Esophagus muscularis mucosa (tissue), 4 donors: ENCODE measurements at regions not wholly inside any gene's neighbourhood (a gene's known extent, or its start where the extent isn't known, plus 50 kb on each side); places are given as distances from the start of the nearest gene placed in this dataset.

ENCODE experiments used
- DNase-seq: peaks from one replicate; pipeline ENCODE4 v3.0.0-alpha.2; 2017; ENCODE audit errors: extremely low spot score
- H3K27ac ChIP-seq, 4 donors: fragments of 200-600 bp; sonication (generic); replicated peaks in 1 of 4; 1 replicate in 3 of 4; 2 replicates in 1 of 4; pipeline ENCODE4 v1.5.1; 2016 to 2019; ENCODE audit warnings: mild to moderate bottlenecking in 1 of 4
- H3K27me3 ChIP-seq, 4 donors: fragments of 200-600 bp; sonication (generic); one replicate each; pipeline versions ENCODE4 v1.5.1 to v1.6.0; 2016 to 2019
- H3K36me3 ChIP-seq, 4 donors: fragments of 200-600 bp; sonication (generic); one replicate each; pipeline ENCODE4 v1.5.1; 2016 to 2019
- H3K4me1 ChIP-seq, 4 donors: fragments of 200-600 bp; sonication (generic); one replicate each; pipeline ENCODE4 v1.5.1; 2016 to 2019
- H3K4me3 ChIP-seq, 4 donors: fragments of 200-600 bp; sonication (generic); 1 replicate in 2 of 4; 2 replicates in 2 of 4; pipeline ENCODE4 v1.5.1; 2016 to 2019; ENCODE audit warnings: mild to moderate bottlenecking in 4 of 4, moderate library complexity in 1 of 4
- H3K9me3 ChIP-seq, 4 donors: fragments of 200-600 bp; sonication (generic); 1 replicate in 3 of 4; 2 replicates in 1 of 4; pipeline ENCODE4 v1.5.1; 2016 to 2019
- CTCF ChIP-seq, 3 experiments: fragments of 200-600 bp in 2 of 3; fragments of 450-650 bp in 1 of 3; sonication (generic) in 2 of 3; IDR thresholded peaks; one replicate each; pipeline ENCODE4 v1.5.1; 2017 to 2019; ENCODE audit warnings: antibody characterized with exemption in 3 of 3, mild to moderate bottlenecking in 2 of 3, moderate library complexity in 1 of 3
- EP300 ChIP-seq: sonication (generic); formaldehyde crosslinking; IDR thresholded peaks from one replicate; pipeline ENCODE4 v1.6.1; 2017; ENCODE audit warnings: antibody characterized with exemption
- POLR2A ChIP-seq: fragments of 450-650 bp; IDR thresholded peaks from one replicate; pipeline ENCODE4 v1.6.1; 2017; ENCODE audit warnings: antibody characterized with exemption, moderate library complexity, mild to moderate bottlenecking, low read depth
- POLR2AphosphoS5 ChIP-seq, 2 donors: sonication (generic); formaldehyde crosslinking; IDR thresholded peaks; one replicate each; pipeline ENCODE4 v1.6.1; 2017; ENCODE audit warnings: antibody characterized with exemption in 2 of 2
- whole genome bisulfite sequencing: methylation state at CpG from one replicate; pipeline ENCODE4 v1.1.5; 2018; 5-methylcytosine and 5-hydroxymethylcytosine counted together
- intact Hi-C: fragments of 100-400 bp; cut with DNase I; formaldehyde crosslinking; loops from one replicate; pipeline ENCODE4 v1.15.1; 2023

- H3K4me1 ChIP-seq: no peaks in the 10 kb centered on the region
- 54% methylated on average over 10 of the region's 10 CpGs for WGBS
- TF ChIP-seq POLR2AphosphoS5 (IDR thresholded peaks at IDR 0.05) (no peak), POLR2A (no peak), CTCF (IDR thresholded peaks at IDR 0.05) (no peak), EP300 (no peak)
These were observed 192.1 kb upstream of the CXCR4 start for GRCh38 chr2:136310005-136310495.

GRCh38 chr2:136308611-136309010, 190.7 kb upstream of the CXCR4 start:
- no peak for DNase-seq
- WGBS: 38% methylated on average over 1 of the region's 1 CpG
- no peaks in the 10 kb centered on the region for H3K27me3 ChIP-seq
- H3K9me3 ChIP-seq: no peaks in the 10 kb centered on the region
- no peaks in the 10 kb centered on the region for H3K36me3 ChIP-seq
- no peak overlapping the region for H3K4me3 ChIP-seq
- TF ChIP-seq POLR2A: no peak
- no peak for TF ChIP-seq POLR2AphosphoS5 (IDR thresholded peaks at IDR 0.05)
- TF ChIP-seq CTCF (IDR thresholded peaks at IDR 0.05): no peak
- no peak overlapping the region for H3K27ac ChIP-seq
- intact Hi-C loops: no loop called here
- no peaks in the 10 kb centered on the region for H3K4me1 ChIP-seq

More at GRCh38 chr2:136310005-136310495, 192.1 kb upstream of the CXCR4 start:
- no peaks in the 10 kb centered on the region for H3K36me3 ChIP-seq
- H3K9me3 ChIP-seq: no peaks in the 10 kb centered on the region
- H3K4me3 ChIP-seq: no peak overlapping the region
- intact Hi-C loops: no loop called here
- DNase-seq: no peak
- H3K27me3 ChIP-seq: no peaks in the 10 kb centered on the region
- no peak overlapping the region for H3K27ac ChIP-seq

- Histone ChIP-seq H3K27ac (no peak overlapping the region), H3K36me3 (no peaks in the 10 kb centered on the region), H3K4me3 (no peak overlapping the region), H3K27me3 (no peaks in the 10 kb centered on the region), H3K9me3 (no peaks in the 10 kb centered on the region), H3K4me1 (no peaks in the 10 kb centered on the region)
- intact Hi-C loops: no loop called here
- DNase-seq: no peak
- 85% methylated on average over 2 of the region's 2 CpGs for WGBS
- TF ChIP-seq POLR2AphosphoS5 (IDR thresholded peaks at IDR 0.05) (no peak), CTCF (IDR thresholded peaks at IDR 0.05) (no peak), POLR2A (no peak), EP300 (no peak)
These were observed 188.9 kb upstream of the CXCR4 start for GRCh38 chr2:136306836-136307235.

- Histone ChIP-seq H3K9me3 (no peaks in the 10 kb centered on the region), H3K36me3 (no peaks in the 10 kb centered on the region), H3K27me3 (no peaks in the 10 kb centered on the region), H3K4me3 (no peak overlapping the region), H3K4me1 (no peaks in the 10 kb centered on the region), H3K27ac (no peak overlapping the region)
- intact Hi-C loops: no loop called here
- TF ChIP-seq POLR2A (no peak), POLR2AphosphoS5 (IDR thresholded peaks at IDR 0.05) (no peak), CTCF (IDR thresholded peaks at IDR 0.05) (no peak), EP300 (no peak)
- no peak for DNase-seq
- WGBS: 94% methylated on average over 5 of the region's 7 CpGs
These were observed 187.7 kb upstream of the CXCR4 start for GRCh38 chr2:136305517-136306192.

GRCh38 chr2:136301006-136301405, 183.1 kb upstream of the CXCR4 start:
- Histone ChIP-seq H3K36me3 (no peaks in the 10 kb centered on the region), H3K9me3 (no peaks in the 10 kb centered on the region), H3K4me1 (no peaks in the 10 kb centered on the region), H3K27me3 (no peaks in the 10 kb centered on the region), H3K27ac (no peak overlapping the region), H3K4me3 (no peak overlapping the region)
- intact Hi-C loops: no loop called here
- TF ChIP-seq CTCF (IDR thresholded peaks at IDR 0.05): no peak
- no peak for TF ChIP-seq POLR2AphosphoS5 (IDR thresholded peaks at IDR 0.05)
- no peak for TF ChIP-seq EP300
- TF ChIP-seq POLR2A: no peak
- DNase-seq: no peak
- WGBS: 94% methylated on average over 10 of the region's 10 CpGs
